PFSK-1 (cell line): ENCODE measurements at regions not wholly inside any gene's neighbourhood (a gene's known extent, or its start where the extent isn't known, plus 50 kb on each side); places are given as distances from the start of the nearest gene placed in this dataset.
A peak's percentile ranks its signal among the peaks of the same experiment; 100 is the strongest.

Source experiments
- FOXP2 ChIP-seq: optimal IDR thresholded peaks from 2 replicates; pipeline ENCODE3; 2011; ENCODE audit warnings: borderline replicate concordance, control low read depth, inconsistent platforms; ENCODE audit not compliant: insufficient read depth; ENCODE audit errors: extremely low read length, extremely low read depth
- POLR2AphosphoS5 ChIP-seq: IDR thresholded peaks from 2 replicates; pipeline ENCODE4 v1.6.1; 2012; ENCODE audit warnings: low read depth, mild to moderate bottlenecking, control low read depth, low read length, moderate library complexity
- REST ChIP-seq, 2 experiments: IDR thresholded peaks; 2 replicates each; pipeline versions ENCODE4 v1.6.1 to v1.8.0; 2011 to 2012; ENCODE audit warnings: low read depth in 2 of 2, low read length in 2 of 2, control low read depth in 1 of 2, inconsistent platforms in 1 of 2, mild to moderate bottlenecking in 1 of 2, moderate library complexity in 1 of 2; ENCODE audit not compliant: insufficient read depth in 1 of 2
- SIN3A ChIP-seq: IDR thresholded peaks from 2 replicates; pipeline ENCODE4 v1.6.1; 2012; ENCODE audit warnings: mild to moderate bottlenecking, low read length, moderate library complexity, borderline replicate concordance; ENCODE audit not compliant: insufficient read depth
- TAF1 ChIP-seq: IDR thresholded peaks from 2 replicates; pipeline ENCODE4 v1.6.1; 2012; ENCODE audit warnings: low read length, control low read depth, borderline replicate concordance; ENCODE audit not compliant: insufficient read depth

- TF ChIP-seq REST (IDR thresholded peaks at IDR 0.05; ENCODE audit: insufficient read depth in 1 of 2, low read depth in 2 of 2, low read length in 2 of 2) (peak; percentile 43 to 89; a peak in 3 of 4 replicates), TAF1 (no peak), FOXP2 (no peak), POLR2AphosphoS5 (no peak), SIN3A (no peak)
These were observed 452.8 kb downstream of the AACS start for GRCh38 chr12:125518074-125518473.

GRCh38 chr12:125519026-125519651 is 453.9 kb downstream of the AACS start:
- no peak for TF ChIP-seq REST (IDR thresholded peaks at IDR 0.05; ENCODE audit: insufficient read depth in 1 of 2, low read depth in 2 of 2, low read length in 2 of 2)
- no peak for TF ChIP-seq FOXP2
- TF ChIP-seq TAF1 = no peak
- TF ChIP-seq SIN3A = no peak
- TF ChIP-seq POLR2AphosphoS5 = no peak

GRCh38 chr12:125525879-125526278 is 460.6 kb downstream of the AACS start:
- TF ChIP-seq POLR2AphosphoS5 = no peak
- TF ChIP-seq TAF1 = no peak
- no peak for TF ChIP-seq FOXP2
- no peak for TF ChIP-seq SIN3A
- TF ChIP-seq REST (IDR thresholded peaks at IDR 0.05; ENCODE audit: insufficient read depth in 1 of 2, low read depth in 2 of 2, low read length in 2 of 2) = no peak

GRCh38 chr12:125528281-125528680 is 463.0 kb downstream of the AACS start:
- no peak for TF ChIP-seq POLR2AphosphoS5

- TF ChIP-seq TAF1 (no peak), POLR2AphosphoS5 (no peak), FOXP2 (no peak), SIN3A (no peak), REST (IDR thresholded peaks at IDR 0.05; ENCODE audit: insufficient read depth in 1 of 2, low read depth in 2 of 2, low read length in 2 of 2) (no peak)
These were observed 465.0 kb downstream of the AACS start for GRCh38 chr12:125530201-125530600.
